GM18858 (cell line): ENCODE measurements at regions not wholly inside any gene's neighbourhood (a gene's known extent, or its start where the extent isn't known, plus 50 kb on each side); places are given as distances from the start of the nearest gene placed in this dataset.

Source experiments
- ATAC-seq: cut with Tn5 transposase; IDR thresholded peaks from one replicate; pipeline ENCODE4 v1.9.1; 2021; ENCODE audit not compliant: unreplicated experiment

- peak; percentile 80 for ATAC-seq
Measured at GRCh38 chr1:172883387-172883791, 167.4 kb downstream of the TNFSF18 start.

DNA sequence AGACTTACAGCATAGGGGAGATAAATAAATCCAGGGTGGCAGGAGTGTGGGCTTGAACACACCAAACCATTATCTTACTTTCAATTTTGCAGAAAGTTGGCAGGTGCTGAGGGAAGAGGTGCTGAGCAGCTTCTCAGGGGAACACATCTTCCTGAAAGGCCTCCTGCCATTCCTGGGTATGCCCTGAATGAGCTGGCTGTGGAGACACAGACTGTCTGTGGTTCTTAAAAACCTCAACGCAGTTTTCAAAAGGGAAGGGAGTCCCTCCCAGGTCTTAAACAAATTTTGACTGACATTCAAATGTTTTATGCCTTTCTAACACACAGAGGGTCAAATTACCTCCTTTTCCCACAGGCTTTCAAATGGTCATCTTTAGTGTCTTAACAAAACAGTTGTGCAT, 166.9 kb downstream of the TNFSF18 start:
- ATAC-seq = no peak

DNA sequence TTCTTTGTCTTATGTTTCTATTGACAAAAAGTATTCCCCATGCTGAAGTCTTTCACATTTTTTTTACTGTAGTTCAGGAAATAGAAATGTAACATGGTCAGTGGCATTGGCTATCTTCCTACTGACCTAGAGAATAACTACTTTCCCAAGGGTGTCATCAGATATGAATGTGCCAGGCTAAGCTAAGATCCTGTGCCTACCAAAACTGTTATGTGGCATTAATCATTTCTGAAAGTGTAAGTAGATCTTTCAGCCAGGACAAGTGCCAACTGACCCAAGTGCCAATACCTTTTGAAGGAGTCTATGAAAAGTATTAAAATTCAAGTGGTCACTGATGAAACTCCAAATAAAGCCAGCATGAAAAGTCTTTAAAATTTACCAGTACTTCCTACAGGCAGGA, 165.3 kb downstream of the TNFSF18 start:
- ATAC-seq = no peak

GRCh38 chr1:172885971-172886370, 164.8 kb downstream of the TNFSF18 start:
- ATAC-seq = no peak

DNA sequence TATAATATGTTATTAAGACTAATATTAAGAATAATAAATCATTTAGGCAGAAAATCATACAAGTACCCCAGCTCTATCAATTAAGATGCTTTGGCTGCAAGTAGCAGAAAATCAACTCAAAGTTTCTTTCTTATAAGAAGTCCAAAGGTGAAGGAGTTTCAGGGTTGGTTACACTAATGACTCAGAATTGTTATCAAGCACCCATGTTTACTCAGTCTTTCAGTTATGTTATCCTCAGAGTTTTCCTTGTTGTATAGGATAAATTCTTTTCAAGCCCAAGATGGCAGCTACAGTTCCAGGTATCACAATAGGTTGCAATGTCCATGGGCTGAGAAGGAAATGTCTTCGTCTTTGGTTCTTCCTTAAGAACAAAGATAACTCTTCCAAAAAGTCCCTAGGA, 163.6 kb downstream of the TNFSF18 start:
- no peak for ATAC-seq

- no peak for ATAC-seq
Measured at GRCh38 chr1:172893146-172893841, 157.4 kb downstream of the TNFSF18 start.

GRCh38 chr1:172894349-172895049, 156.2 kb downstream of the TNFSF18 start:
- no peak for ATAC-seq

GRCh38 chr1:172895050-172895460, 155.7 kb downstream of the TNFSF18 start:
- ATAC-seq = no peak

DNA sequence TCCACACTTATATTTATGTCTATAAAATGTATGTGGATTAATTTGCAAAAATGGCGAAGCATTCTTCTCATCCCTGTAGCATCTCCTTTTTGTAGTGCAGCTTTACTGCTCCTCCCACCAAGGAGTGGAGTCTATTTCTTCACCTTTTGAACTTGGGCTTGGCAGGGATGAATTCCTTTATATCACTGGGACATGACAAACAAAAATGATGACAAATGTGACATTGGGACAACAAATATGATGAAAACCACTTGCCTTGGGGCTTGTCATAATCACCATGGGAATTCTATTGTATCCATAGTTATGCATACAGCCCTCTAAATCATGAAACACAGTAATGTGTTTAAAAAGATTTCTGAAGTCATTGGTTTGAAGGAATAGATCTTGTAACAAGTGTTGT, 155.0 kb downstream of the TNFSF18 start:
- ATAC-seq = no peak

- ATAC-seq = no peak
Measured at GRCh38 chr1:172897738-172898137, 153.0 kb downstream of the TNFSF18 start.

GRCh38 chr1:172898866-172899265, 151.9 kb downstream of the TNFSF18 start:
- no peak for ATAC-seq

- ATAC-seq = no peak
Measured at GRCh38 chr1:172900376-172900997, 150.3 kb downstream of the TNFSF18 start.

- ATAC-seq = no peak
Measured at GRCh38 chr1:172902200-172902599, 148.5 kb downstream of the TNFSF18 start.

GRCh38 chr1:172902861-172903381, 147.8 kb downstream of the TNFSF18 start:
- no peak for ATAC-seq

DNA sequence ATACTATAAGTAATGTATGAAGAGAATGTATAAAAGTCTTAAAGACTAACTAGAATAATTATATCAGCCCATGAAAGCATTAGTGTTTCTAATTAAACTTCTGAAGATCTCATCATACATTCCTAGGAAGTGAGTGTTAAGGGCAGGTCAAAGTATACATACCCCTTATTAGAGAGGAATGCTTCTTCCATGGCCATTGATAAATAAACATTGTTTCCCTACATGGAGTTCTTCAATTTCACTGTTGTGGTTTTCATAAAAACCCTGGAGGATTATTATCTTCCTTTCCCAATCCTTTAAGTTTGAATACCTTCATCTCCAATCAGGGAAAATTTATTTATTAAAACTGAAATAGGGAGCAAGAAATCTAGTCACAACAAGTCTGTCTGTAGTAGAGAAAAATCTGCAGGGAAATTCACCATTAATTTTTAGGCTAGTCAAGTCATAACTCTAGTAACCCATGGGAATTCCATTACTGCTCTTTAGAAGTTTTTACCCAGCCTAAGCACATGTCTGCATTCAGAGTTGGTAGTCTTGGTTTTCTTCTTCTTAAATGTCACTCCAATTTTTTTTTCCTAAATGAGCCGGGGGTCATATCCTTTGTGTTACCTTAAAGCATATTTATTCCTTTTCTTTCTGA, 147.0 kb downstream of the TNFSF18 start:
- ATAC-seq = no peak

DNA sequence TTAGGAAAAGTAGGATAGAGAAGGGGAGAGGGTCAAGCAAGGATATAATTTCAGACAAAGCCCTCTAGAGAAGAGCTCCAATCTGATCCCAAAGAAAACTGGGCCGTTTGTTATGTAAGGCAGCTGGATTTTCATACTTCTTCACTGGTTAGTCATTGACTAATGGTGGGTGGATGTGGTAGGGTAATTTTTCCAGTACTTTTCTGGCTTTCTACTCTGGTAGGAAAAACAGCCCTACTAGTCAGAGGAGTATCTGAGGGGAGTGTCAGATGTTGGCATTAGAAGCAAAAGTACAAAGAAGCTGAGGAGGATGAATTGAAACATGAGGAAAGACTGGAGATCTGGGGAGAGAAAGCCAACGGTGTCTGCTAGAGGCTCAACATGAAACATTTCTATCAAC, 145.3 kb downstream of the TNFSF18 start:
- ATAC-seq = no peak

GRCh38 chr1:172906778-172907592, 143.8 kb downstream of the TNFSF18 start:
- ATAC-seq = no peak

DNA sequence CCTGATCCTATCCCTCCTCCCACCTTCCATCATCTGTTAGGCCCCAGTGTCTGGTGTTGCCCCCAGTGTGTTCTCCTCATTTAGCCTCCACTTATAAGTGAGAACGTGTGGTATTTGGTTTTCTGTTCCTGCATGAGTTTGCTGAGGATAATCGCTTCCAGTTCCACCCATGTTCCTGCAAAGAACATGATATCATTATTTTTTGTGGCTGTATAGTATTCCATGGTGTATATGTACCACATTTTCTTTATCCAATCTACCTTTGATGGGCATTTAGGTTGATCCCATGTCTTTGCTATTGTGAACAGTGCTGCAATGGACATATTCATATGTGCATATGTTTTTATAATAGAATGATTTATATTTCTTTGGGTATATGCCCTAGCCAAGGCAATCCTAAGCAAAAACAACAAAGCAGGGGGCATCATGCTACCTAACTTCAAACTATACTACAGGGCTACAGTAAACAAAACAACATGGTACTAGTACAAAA, 142.9 kb downstream of the TNFSF18 start:
- no peak for ATAC-seq

- no peak for ATAC-seq
Measured at GRCh38 chr1:172909606-172910326, 141.0 kb downstream of the TNFSF18 start.

DNA sequence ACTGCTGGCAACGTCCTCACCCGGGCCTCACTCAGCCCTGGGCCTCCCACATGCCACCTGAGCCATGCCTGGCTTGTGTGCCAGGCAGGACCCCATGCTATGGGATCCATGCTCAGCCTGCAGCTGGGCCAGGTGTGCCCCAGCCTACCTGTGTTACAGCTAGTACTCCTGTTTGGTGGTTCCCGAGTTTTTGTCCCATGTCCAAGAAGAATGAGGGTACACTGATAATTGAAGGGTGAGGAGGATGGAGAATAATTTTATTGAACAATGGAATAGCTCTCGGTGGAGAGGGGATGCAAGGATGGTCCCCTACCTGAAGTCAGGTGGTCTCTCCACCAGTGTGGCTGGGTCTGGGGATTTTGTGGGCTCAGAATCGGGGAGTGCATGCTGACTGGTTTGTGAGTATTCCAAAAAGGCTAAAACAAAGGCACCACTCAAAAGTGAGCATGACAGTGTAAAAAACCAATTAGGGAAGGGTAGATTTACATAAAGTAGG, 137.9 kb downstream of the TNFSF18 start:
- no peak for ATAC-seq
